ENCODE measurements at regions not wholly inside any gene's neighbourhood (a gene's known extent, or its start where the extent isn't known, plus 50 kb on each side); places are given as distances from the start of the nearest gene placed in this dataset.

GRCh38 chr12:66032739-66033138 lies 97.8 kb downstream of the LLPH start:
- ATAC-seq (ENCODE audit: low FRiP score) = no peak
- TF ChIP-seq CTCF (IDR thresholded peaks at IDR 0.05) = no peak

GRCh38 chr12:66030217-66030781 lies 100.3 kb downstream of the LLPH start:
- DNase-seq (ENCODE audit: low spot score) (no peak), ATAC-seq (ENCODE audit: low FRiP score) (no peak)
- no peak for TF ChIP-seq CTCF (IDR thresholded peaks at IDR 0.05)

More at GRCh38 chr12:66032739-66033138, 97.8 kb downstream of the LLPH start:
- DNase-seq (ENCODE audit: low spot score) = no peak

- ATAC-seq (ENCODE audit: low FRiP score) (no peak), DNase-seq (ENCODE audit: low spot score) (no peak)
- no peak for TF ChIP-seq CTCF (IDR thresholded peaks at IDR 0.05)
Observed at GRCh38 chr12:66028390-66028789, 102.2 kb downstream of the LLPH start.

- no peak for TF ChIP-seq CTCF (IDR thresholded peaks at IDR 0.05)
- DNase-seq (ENCODE audit: low spot score) = no peak
- ATAC-seq (ENCODE audit: low FRiP score) = no peak
Observed at GRCh38 chr12:66025477-66025876, 105.1 kb downstream of the LLPH start.

GRCh38 chr12:66024949-66025348 lies 105.6 kb downstream of the LLPH start:
- no peak for ATAC-seq (ENCODE audit: low FRiP score)
- no peak for TF ChIP-seq CTCF (IDR thresholded peaks at IDR 0.05)
- DNase-seq (ENCODE audit: low spot score) = no peak

GRCh38 chr12:66020481-66020880 lies 110.1 kb downstream of the LLPH start:
- TF ChIP-seq CTCF (IDR thresholded peaks at IDR 0.05) = no peak
- ATAC-seq (ENCODE audit: low FRiP score) (no peak), DNase-seq (ENCODE audit: low spot score) (no peak)

- ATAC-seq (ENCODE audit: low FRiP score) = no peak
- DNase-seq (ENCODE audit: low spot score) = no peak
- no peak for TF ChIP-seq CTCF (IDR thresholded peaks at IDR 0.05)
Observed at GRCh38 chr12:66017736-66018135, 112.8 kb downstream of the LLPH start.
